VCaP (cell line): ENCODE measurements at regions not wholly inside any gene's neighbourhood (a gene's known extent, or its start where the extent isn't known, plus 50 kb on each side); places are given as distances from the start of the nearest gene placed in this dataset.

ENCODE experiments used
- H3K27ac ChIP-seq: fragments of 450-650 bp; 2 replicates; pipeline ENCODE4 v1.5.1; 2017
- CTCF ChIP-seq: fragments of 450-650 bp; conservative IDR thresholded peaks from 2 replicates; pipeline ENCODE4 v1.5.1; 2017; ENCODE audit warnings: mild to moderate bottlenecking, moderate library complexity

GRCh38 chr14:55747186-55747585 lies 167.2 kb downstream of the KTN1 start:
- no peak overlapping the region for H3K27ac ChIP-seq

GRCh38 chr14:55749201-55749812 lies 169.3 kb downstream of the KTN1 start:
- no peak for TF ChIP-seq CTCF
- no peak overlapping the region for H3K27ac ChIP-seq

More at GRCh38 chr14:55747186-55747585, 167.2 kb downstream of the KTN1 start:
- no peak for TF ChIP-seq CTCF

GRCh38 chr14:55749946-55750345 lies 169.9 kb downstream of the KTN1 start:
- TF ChIP-seq CTCF: no peak
- no peak overlapping the region for H3K27ac ChIP-seq

- peak overlapping the region; percentile 67 for H3K27ac ChIP-seq
- no peak for TF ChIP-seq CTCF
These were observed 172.8 kb downstream of the KTN1 start for GRCh38 chr14:55752580-55753390.

GRCh38 chr14:55754471-55754870 lies 174.5 kb downstream of the KTN1 start:
- TF ChIP-seq CTCF: no peak
- H3K27ac ChIP-seq: no peak overlapping the region; the same call in 1 of the 2 replicates

- TF ChIP-seq CTCF: no peak
These were observed 174.9 kb downstream of the KTN1 start for GRCh38 chr14:55754871-55755270.

GRCh38 chr14:55756078-55756477 lies 176.1 kb downstream of the KTN1 start:
- no peak overlapping the region for H3K27ac ChIP-seq
- TF ChIP-seq CTCF: no peak

More at GRCh38 chr14:55754871-55755270, 174.9 kb downstream of the KTN1 start:
- H3K27ac ChIP-seq: no peak overlapping the region
